GM18517 (cell line): ENCODE measurements at regions not wholly inside any gene's neighbourhood (a gene's known extent, or its start where the extent isn't known, plus 50 kb on each side); places are given as distances from the start of the nearest gene placed in this dataset.
"Not testable (repeated sequence)": the region's sequence is repeated elsewhere in the genome, so short reads cannot be mapped to it uniquely, and the experiment has no call there.

ENCODE experiments used
- ATAC-seq: cut with Tn5 transposase; IDR thresholded peaks from one replicate; pipeline ENCODE4 v1.9.1; 2021; ENCODE audit warnings: mild to moderate bottlenecking, moderate library complexity; ENCODE audit not compliant: unreplicated experiment

DNA sequence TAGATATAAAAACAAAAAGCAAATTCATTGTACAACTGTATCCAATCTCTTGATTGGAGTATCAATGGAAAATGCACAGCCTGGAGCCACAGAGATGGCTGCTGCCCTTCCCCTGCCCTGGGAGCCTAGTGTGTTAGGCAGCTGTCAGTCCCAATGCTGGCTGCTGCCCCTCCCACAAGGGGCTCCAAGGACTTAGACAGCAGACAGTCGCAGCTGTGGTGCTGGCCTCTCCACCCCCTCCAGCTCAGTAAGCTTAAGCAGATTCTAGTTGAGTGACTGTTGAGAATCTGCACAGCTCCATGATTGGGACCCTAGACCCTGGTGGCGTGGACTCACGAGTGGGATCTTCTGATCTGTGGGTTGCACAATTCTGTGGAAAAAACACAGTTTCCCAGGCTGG, 1511.2 kb downstream of the FAM181B start:
- ATAC-seq: no peak

DNA sequence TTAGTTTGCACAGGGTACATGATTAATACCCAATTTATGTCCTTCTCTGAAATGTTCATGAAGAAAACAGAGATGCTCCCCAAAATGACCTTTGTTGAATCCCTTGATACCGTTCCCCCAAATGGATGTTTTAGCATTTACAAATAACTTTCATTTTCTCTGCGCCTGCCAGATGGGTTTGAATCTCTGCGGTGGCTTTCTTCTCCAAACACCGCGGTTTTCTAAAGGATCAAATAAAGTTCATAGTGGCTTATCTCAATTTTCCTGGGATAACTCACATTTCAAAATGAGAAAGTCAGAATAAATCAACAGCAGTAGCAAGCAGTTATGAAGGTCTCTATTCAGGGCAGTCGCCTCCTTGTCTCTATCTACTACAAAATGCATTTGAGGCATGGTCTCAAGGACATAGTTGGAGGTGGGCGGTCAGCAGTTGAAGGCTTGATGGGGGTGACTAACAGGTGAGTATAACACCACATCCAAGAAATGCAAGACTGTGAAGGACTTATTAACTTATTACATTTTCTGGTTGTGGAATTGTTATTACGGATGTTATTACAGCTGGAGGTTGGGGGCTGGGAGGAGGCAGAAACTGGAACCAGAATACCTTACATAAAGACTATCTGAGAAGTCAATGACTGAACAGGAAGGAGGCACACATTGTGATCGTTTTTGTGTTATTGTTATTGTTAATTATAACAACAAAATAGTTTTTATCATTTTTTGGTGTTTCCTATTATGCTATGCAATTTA, 1513.3 kb downstream of the FAM181B start:
- no peak for ATAC-seq

DNA sequence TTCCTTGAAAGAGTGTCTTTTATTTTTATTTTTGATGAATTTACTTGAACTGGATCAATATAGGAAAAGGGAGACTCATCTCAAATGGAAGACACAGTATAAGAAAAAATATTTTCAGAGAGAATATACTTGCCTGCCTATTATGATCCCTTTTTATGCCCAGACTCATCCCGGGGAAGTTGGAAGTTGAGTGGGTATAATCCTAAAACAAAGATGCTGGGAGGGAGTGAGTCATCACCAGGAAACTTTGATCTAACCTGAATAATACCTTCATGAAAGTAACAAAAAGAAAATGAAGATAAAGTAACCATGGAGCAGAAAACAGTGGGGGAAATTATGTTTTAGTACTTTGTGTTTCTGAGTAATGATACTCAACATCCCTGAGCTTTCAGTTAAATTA, 1514.0 kb downstream of the FAM181B start:
- ATAC-seq: no peak

DNA sequence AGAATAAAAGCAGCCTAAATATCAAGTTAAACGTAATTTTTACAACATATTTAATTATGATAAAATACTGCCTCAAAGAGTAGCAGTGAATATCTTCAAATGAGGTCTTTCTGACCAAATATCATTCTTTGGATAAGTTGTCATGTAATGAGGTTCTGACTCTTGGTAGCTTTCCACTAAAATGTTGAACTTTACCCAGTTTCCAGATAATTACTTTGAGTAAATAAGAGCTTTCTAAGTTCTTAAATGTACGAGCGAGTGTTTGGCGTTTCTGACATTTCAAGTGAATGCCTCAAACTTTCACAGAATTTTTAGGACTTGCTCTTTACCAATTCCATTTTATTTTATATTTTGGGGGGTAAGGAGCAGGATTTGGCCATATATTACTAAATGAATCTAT, 1515.2 kb downstream of the FAM181B start:
- no peak for ATAC-seq

DNA sequence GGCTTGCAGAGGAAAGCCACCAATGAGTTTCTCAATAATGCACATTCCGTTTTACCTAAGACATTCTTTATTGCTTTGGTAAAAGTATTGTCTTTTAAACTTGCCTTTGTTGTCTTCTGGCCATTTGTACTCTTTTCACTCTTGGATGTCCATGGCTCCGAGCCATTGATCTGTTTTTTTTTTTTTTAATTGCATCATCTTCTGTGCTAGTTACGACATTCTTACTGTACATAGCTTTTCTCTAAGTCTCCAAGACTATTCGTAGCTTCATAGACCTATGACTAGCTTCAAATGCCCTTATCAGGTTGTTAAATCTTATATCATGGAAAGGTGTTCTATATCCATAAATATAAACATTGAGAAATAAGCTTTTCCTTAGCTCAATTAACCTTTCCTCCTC, 1522.6 kb downstream of the FAM181B start:
- ATAC-seq: no peak

DNA sequence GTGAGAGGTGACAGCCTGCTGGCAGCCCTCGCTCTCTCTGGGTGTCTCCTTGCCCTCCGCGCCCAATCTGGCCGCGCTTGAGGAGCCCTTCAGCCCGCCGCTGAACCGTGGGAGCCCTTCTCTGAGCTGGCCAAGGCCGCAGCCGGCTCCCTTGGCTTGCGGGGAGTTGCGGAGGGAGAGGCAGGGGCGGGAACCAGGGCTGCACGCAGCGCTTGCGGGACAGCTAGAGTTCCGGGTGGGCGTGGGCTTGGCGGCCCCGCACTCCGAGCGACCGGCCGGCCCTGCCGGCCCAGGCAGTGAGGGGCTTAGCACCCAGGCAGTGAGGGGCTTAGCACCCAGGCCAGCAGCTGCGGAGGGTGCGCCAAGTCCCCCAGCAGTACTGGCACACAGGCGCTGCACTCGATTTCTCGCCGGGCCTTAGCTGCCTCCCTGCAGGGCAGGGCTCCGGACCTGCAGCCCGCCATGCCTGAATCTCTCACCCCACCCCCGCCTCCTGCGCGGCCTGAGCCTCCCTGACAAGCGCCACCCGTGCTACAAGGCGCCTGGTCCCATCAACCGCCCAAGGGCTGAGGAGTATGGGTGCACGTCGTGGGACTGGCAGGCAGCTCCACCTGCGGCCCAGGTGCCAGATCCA, 1526.1 kb downstream of the FAM181B start:
- no peak for ATAC-seq

DNA sequence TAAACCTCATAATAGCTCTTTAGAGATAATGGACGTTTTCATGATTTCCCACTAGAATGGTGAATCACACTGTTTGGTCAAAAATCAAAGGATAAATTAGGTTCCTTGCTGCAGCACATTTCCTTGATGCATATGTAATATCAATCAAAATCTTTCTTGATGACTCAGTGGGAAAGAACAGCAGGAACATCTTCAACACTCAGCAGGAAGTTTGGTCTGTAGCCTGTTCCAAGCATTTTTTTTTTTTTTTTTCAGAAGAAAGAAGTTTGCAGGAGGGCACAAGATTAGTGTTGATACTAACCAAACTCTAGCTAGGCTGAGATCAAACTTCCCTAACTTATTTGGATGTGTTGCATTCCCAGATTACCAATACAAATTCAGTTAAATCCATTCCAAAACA, 1529.8 kb downstream of the FAM181B start:
- ATAC-seq: no peak

DNA sequence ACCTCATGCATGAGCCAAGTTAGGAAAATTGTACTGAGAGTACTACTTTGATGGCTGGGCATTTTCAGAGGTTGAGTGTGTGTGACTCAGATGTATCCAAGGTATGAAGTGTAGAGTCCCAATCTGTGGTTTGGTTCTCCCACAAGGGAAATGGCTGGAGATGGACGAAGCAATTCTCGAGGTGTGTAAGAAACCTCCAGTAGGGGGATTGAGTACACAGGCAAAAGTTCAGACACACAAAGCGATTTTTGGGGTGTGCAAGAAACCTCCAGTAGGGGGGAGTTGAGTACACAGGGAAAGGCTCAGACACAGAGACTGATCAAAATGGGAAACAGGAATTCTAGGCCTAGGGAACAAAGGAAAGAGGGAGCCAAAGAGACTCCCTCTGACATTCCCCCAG, 1536.3 kb downstream of the FAM181B start:
- no peak for ATAC-seq

DNA sequence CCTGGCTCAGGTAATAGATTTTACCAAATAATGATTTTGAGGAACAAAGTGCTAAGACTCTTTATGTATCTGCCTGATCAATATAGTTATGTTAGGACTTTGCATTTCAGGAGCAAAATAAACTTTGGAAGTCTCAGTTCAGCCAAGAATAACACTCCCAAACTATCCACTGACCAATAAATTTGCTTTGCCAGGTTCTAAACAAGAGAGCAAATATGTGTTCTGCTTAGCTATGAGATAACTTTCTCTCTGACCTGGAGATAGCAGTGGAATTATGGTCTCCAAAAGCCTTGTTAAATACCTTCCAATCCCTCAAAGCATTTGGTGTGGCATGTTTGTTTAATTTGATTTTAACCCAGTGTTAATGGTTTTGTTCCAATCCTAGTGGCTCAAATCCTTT, 1541.1 kb downstream of the FAM181B start:
- ATAC-seq: no peak

DNA sequence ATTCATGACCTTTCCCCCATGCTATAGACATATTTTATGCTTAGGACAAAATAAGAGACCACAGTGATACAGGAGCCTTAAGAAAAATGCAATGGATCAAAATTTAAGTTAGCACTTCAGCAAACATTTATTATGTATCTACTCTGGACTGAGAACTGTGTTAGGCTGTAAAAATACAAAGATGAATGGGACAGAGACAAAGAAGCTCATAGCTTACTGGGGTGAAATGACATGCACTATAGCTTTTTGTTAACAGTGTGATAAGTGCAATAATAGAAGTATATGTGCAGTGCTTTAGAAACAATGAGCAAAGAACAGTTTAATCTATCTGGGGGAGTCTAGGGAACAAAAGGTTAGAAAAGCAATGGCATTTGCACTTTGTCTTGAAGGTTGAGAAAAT, 1543.1 kb downstream of the FAM181B start:
- ATAC-seq: no peak

DNA sequence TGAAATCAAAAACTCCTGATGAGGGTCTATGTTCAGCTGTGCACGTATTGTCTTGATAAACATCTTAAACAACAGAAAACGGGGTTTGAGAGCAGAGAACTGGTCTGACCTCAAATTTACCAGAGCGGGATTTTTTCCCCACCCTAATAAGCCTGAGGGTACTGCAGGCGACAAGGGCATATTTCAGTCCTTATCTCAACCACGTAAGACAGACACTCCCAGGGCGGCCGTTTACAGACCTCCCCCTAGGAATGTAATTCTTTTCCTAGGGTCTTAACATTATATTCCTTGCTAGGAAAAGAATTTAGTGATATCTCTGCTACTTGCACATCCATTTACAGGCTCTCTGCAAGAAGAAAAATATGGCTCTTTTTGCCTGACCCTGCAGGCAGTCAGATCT, 1546.6 kb downstream of the FAM181B start:
- not testable (repeated sequence) for ATAC-seq

DNA sequence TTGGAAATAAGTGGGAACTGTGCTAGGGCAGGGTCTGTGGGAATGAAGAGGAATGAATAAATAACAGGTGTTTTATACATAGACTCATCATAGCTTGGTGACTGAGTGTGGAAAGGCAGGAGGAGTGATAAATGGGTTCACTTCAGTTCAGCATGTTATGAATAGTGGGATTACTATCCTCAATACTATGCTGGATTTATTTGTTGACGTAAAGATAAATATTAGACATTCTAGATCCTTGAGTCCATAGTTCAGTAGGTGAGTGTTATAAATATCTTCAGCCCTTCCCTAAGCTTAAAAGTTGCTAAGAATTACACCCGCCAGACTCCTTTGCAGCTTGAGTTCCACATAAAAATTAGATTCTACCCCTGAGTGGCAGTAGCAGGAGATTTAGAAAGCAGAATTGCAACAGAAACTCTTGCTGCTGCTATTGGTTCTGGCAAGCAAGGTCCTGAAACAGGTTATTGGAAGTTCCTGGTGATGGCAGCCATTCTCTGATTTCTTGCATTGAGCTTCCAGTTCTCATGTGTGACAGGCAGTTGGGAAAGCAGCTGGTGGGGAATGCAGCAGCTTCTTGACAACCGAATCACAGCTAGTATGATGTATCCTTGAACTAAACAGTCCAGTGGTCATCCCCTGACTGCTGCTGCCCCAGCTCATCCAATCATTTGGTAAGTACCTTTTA, 1558.9 kb downstream of the FAM181B start:
- no peak for ATAC-seq

DNA sequence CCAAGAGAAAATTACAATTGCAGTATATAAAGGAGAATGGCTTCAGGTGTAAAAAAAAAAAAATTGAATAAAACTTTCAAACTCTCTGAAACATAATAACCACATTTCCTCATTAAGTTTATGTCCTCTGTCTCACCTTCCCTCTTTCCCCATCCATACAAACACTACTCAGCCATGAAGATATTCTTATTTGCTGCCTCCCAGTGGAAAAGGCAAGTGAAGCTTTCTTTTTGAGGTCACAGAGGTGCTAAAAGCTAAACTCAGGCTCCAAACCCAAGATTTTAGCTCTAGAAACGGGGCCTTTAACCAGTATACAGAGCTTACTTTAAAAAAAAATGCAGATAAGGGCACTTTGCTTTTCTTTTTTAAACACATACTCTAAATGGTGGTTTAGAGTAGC, 1568.5 kb downstream of the FAM181B start:
- no peak for ATAC-seq

DNA sequence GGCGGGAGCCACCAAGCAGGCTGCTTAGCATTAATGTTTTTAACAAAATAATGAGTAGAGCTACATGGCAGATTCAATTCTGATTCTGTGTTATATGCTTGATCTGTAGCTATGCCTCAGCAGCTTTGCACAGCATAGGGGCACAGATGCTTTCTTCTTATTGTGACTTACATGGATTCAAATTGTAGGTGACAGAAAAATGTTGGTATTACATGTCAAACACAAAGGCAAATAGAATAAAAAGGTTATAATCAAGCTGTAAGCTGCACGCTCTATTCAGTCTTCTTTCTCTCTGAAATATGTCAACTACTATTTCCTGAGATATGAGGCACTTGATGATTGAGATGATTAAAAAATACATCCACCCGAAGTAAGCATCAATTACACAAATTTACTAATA, 1573.8 kb downstream of the FAM181B start:
- ATAC-seq: no peak

DNA sequence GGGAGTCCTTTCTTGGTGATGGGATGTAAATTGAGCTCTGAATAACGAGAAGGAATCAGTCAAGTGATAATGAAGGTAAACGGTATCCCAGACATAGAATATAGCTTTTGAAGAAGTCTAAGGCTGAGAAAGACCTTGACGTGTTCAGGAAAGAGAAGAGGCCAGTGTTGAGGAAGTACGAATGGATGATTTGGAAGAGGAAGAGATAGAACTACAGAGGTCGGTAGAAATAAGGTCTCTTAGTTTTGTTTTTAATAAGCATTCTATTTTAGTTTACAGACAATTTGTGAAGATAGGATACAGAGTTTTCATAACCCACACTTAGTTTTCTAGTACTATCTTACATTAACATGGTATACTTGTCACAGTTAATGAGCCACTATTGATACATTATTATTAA, 1598.1 kb downstream of the FAM181B start:
- ATAC-seq: no peak

DNA sequence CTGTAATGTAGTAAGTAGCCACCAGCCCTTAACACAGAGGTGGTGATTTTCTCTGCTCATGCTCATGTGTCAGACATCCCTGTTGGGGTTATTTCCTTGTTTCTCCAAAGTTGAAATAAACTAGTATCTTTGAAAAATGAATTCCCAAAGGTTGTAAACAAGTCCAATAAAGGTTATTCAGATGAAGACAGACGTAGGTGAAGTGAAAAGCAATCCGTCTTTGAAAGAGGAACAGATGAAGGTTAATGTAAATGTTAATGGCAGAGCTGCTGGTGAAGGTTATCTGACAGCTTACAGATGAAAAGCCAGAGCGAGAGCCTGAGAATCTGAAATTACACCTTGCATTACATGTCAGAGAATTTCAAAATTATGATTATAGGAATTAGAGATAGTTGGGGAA, 1604.0 kb downstream of the FAM181B start:
- ATAC-seq: no peak

DNA sequence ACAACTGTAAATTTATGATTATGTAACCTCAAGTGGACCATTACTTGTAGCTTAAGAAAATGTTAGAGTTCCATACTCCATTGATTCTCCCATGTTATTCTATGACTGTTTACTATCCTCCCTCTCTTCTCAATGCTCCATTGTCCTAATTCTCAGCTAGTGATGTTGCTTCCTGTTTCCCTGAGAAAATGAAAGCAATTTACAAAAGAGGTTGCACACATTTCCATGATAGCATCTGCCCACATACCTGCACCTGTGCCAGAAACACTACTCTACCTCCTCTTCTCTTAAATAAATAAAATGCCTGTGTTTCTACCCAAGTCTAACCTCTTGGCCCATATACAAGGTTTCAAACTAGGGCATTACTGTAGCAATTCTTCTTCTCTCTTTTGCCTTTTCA, 1620.9 kb downstream of the FAM181B start:
- no peak for ATAC-seq

DNA sequence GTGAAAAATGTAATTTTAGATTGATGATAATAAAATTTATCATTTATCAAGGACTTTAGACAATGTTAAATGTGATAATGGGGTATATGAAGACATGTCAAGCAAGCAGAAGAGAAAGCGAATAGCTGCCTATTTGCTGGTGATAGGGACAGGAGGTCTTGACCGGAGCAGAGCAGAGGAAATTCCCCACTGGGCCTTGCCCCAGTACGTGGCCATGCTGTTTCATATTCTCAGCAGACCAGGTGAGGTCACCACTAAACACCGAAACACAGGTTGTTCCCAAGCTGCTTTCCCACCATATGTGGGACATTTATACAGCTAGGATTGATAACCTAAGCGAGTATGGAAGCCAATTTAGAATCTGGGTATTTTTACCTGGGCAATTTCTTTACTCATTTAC, 1629.6 kb downstream of the FAM181B start:
- ATAC-seq: no peak

DNA sequence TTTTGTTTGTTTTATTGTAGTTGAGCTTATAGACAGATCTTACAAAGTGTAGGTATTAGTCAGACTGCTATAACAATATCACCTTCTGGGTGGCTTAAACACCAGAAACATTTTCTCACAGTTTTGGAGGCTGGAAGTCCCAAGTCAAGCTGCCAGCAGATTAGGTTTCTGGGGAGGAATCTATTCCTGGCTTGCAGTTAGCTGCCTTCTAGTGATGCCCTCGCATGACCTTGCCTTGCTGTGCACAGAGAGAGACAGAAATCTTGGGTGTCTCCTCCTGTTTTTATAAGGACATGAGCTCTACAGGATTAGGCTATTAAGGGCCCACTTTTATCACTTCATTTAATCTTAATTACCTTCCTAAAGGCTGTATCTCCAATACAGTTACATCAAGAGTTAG, 1635.2 kb downstream of the FAM181B start:
- ATAC-seq: no peak

DNA sequence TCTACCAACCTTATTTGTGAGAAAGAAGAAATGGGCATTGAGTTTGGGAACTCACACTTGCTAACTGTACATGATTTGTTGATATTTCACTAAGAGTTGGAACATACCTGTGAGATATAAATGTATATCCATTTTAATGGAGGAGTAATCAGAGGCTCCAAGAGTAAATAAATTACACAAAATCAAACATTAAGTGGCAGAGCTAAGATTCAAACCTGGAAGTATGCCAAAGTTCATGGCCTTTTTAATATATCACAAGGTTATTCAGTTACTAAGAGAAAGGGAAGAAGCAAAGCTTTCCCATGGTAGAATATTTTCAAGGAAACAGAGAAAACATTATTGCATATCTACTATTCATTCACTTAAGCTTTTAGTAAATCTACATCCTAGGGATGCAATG, 1641.1 kb downstream of the FAM181B start:
- no peak for ATAC-seq

DNA sequence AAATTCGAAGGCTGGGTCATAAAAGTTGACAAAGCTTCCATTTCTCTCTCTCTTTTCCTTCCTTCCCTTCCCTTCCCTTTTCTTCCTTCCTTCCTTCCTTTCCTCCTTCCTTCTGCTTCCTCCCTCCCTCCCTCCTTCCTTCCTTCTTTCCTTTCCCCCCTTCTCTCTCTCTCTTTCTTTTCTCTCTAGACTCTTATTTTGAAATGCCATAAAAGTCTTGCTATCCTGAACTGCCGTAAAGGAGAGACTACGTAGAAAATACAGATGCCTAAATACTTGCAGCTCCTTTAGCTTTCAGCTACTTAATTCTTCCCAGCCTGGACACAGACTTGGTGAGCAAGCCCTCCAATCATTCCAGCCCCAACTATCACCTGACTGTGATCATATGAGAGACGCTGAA, 1644.4 kb downstream of the FAM181B start:
- no peak for ATAC-seq

DNA sequence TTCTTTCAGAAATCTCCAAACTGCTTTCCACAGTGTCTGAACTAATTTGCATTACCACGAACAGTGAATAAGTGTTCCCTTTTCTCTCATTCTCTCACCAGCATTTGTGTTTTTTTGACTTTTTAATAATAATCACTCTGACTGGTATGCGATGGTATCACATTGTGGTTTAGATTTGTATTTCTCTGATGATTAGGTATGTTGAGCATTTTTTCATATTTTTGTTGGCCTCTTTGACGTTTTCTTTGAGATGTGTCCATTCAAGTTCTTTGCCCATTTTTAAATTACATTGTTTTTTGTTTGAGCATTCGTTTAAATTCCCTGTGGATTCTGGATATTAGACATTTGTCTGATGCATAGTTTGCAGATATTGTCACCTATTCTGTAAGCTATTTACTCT, 1639.6 kb upstream of the TENM4 start:
- no peak for ATAC-seq
